ENCODE measurements at regions not wholly inside any gene's neighbourhood (a gene's known extent, or its start where the extent isn't known, plus 50 kb on each side); places are given as distances from the start of the nearest gene placed in this dataset.

DNA sequence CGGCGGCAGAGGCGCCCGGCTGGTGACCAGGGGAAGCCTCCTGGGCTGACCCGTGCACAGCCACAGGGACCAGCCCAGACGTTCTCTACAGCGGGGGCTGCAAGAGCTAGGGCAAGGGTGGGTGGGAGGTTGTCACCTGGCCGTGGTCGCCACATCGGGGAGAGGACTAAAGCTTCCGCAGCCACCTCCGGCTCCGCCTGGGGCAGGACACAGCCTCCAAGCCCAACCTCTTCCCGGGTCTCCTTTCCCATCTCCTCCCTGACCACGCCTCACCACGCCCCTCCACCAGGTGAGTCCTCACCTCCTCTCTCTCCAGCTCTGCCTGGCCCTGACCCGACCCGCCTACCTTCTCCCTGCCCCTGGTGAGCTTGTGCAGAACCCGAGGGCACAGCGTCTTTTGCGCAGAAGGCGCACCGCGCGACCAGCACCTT, 75.9 kb upstream of the LMO1 start:
- no peak for TF ChIP-seq POLR2AphosphoS5 (IDR thresholded peaks at IDR 0.05; ENCODE audit: low read depth, low read length)
- TF ChIP-seq, protein P1, sequence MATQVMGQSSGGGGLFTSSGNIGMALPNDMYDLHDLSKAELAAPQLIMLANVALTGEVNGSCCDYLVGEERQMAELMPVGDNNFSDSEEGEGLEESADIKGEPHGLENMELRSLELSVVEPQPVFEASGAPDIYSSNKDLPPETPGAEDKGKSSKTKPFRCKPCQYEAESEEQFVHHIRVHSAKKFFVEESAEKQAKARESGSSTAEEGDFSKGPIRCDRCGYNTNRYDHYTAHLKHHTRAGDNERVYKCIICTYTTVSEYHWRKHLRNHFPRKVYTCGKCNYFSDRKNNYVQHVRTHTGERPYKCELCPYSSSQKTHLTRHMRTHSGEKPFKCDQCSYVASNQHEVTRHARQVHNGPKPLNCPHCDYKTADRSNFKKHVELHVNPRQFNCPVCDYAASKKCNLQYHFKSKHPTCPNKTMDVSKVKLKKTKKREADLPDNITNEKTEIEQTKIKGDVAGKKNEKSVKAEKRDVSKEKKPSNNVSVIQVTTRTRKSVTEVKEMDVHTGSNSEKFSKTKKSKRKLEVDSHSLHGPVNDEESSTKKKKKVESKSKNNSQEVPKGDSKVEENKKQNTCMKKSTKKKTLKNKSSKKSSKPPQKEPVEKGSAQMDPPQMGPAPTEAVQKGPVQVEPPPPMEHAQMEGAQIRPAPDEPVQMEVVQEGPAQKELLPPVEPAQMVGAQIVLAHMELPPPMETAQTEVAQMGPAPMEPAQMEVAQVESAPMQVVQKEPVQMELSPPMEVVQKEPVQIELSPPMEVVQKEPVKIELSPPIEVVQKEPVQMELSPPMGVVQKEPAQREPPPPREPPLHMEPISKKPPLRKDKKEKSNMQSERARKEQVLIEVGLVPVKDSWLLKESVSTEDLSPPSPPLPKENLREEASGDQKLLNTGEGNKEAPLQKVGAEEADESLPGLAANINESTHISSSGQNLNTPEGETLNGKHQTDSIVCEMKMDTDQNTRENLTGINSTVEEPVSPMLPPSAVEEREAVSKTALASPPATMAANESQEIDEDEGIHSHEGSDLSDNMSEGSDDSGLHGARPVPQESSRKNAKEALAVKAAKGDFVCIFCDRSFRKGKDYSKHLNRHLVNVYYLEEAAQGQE (IDR thresholded peaks at IDR 0.05; ENCODE audit: insufficient read depth in 1 of 2, low read depth in 2 of 2, low read length in 2 of 2): no peak
- no peak for TF ChIP-seq TAF1 (IDR thresholded peaks at IDR 0.05; ENCODE audit: borderline replicate concordance, insufficient read depth, low read length)
